ENCODE measurements at regions not wholly inside any gene's neighbourhood (a gene's known extent, or its start where the extent isn't known, plus 50 kb on each side); places are given as distances from the start of the nearest gene placed in this dataset.
"Not testable (repeated sequence)": the region's sequence is repeated elsewhere in the genome, so short reads cannot be mapped to it uniquely, and the experiment has no call there.

GRCh38 chr13:63741029-63741813 lies 2325.6 kb upstream of the PCDH20 start:
- H3K27me3 ChIP-seq (ENCODE audit: insufficient read depth, low read length) = no peaks in the 10 kb centered on the region
- H3K27ac ChIP-seq (ENCODE audit: low read depth, low read length) = no peak overlapping the region

GRCh38 chr13:63739112-63739735 lies 2323.6 kb upstream of the PCDH20 start:
- not testable (repeated sequence) for H3K27ac ChIP-seq (ENCODE audit: low read depth, low read length); H3K4me3 ChIP-seq (ENCODE audit: low read depth, low read length); H2AFZ ChIP-seq (ENCODE audit: low read length, unreplicated experiment)

More at GRCh38 chr13:63741029-63741813, 2325.6 kb upstream of the PCDH20 start:
- Histone ChIP-seq H3K4me3 (ENCODE audit: low read depth, low read length) (no peak overlapping the region), H3K36me3 (ENCODE audit: insufficient read depth, low read length) (no peaks in the 10 kb centered on the region), H2AFZ (ENCODE audit: low read length, unreplicated experiment) (no peak overlapping the region), H3K4me1 (ENCODE audit: control insufficient read depth, insufficient read depth, low read length, unreplicated experiment) (no peaks in the 10 kb centered on the region), H3K79me2 (ENCODE audit: control insufficient read depth, insufficient read depth, low read length, unreplicated experiment) (no peaks in the 10 kb centered on the region)

GRCh38 chr13:63737418-63737817 lies 2321.8 kb upstream of the PCDH20 start:
- no peak overlapping the region for H3K4me3 ChIP-seq (ENCODE audit: low read depth, low read length)
- H3K36me3 ChIP-seq (ENCODE audit: insufficient read depth, low read length) = no peaks in the 10 kb centered on the region
- no peak overlapping the region for H3K27ac ChIP-seq (ENCODE audit: low read depth, low read length)
- H2AFZ ChIP-seq (ENCODE audit: low read length, unreplicated experiment) = no peak overlapping the region
- H3K79me2 ChIP-seq (ENCODE audit: control insufficient read depth, insufficient read depth, low read length, unreplicated experiment) = no peaks in the 10 kb centered on the region
- H3K4me1 ChIP-seq (ENCODE audit: control insufficient read depth, insufficient read depth, low read length, unreplicated experiment) = no peaks in the 10 kb centered on the region
- no peaks in the 10 kb centered on the region for H3K27me3 ChIP-seq (ENCODE audit: insufficient read depth, low read length)

More at GRCh38 chr13:63739112-63739735, 2323.6 kb upstream of the PCDH20 start:
- not testable (repeated sequence) for H3K79me2 ChIP-seq (ENCODE audit: control insufficient read depth, insufficient read depth, low read length, unreplicated experiment); H3K36me3 ChIP-seq (ENCODE audit: insufficient read depth, low read length); H3K27me3 ChIP-seq (ENCODE audit: insufficient read depth, low read length); H3K4me1 ChIP-seq (ENCODE audit: control insufficient read depth, insufficient read depth, low read length, unreplicated experiment)

GRCh38 chr13:63731896-63732295 lies 2316.2 kb upstream of the PCDH20 start:
- Histone ChIP-seq H3K4me1 (ENCODE audit: control insufficient read depth, insufficient read depth, low read length, unreplicated experiment) (peaks cover 4% of the 10 kb centered on the region), H3K79me2 (ENCODE audit: control insufficient read depth, insufficient read depth, low read length, unreplicated experiment) (no peaks in the 10 kb centered on the region), H3K4me3 (ENCODE audit: low read depth, low read length) (no peak overlapping the region), H3K27ac (ENCODE audit: low read depth, low read length) (no peak overlapping the region), H2AFZ (ENCODE audit: low read length, unreplicated experiment) (no peak overlapping the region), H3K27me3 (ENCODE audit: insufficient read depth, low read length) (no peaks in the 10 kb centered on the region), H3K36me3 (ENCODE audit: insufficient read depth, low read length) (no peaks in the 10 kb centered on the region)

GRCh38 chr13:63712159-63712558 lies 2296.5 kb upstream of the PCDH20 start:
- not testable (repeated sequence) for H3K27me3 ChIP-seq (ENCODE audit: insufficient read depth, low read length); H3K4me3 ChIP-seq (ENCODE audit: low read depth, low read length); H3K79me2 ChIP-seq (ENCODE audit: control insufficient read depth, insufficient read depth, low read length, unreplicated experiment); H3K27ac ChIP-seq (ENCODE audit: low read depth, low read length); H3K36me3 ChIP-seq (ENCODE audit: insufficient read depth, low read length); H3K4me1 ChIP-seq (ENCODE audit: control insufficient read depth, insufficient read depth, low read length, unreplicated experiment); H2AFZ ChIP-seq (ENCODE audit: low read length, unreplicated experiment)

- Histone ChIP-seq H3K27me3 (ENCODE audit: insufficient read depth, low read length) (no peaks in the 10 kb centered on the region), H3K79me2 (ENCODE audit: control insufficient read depth, insufficient read depth, low read length, unreplicated experiment) (no peaks in the 10 kb centered on the region), H3K36me3 (ENCODE audit: insufficient read depth, low read length) (no peaks in the 10 kb centered on the region), H3K4me1 (ENCODE audit: control insufficient read depth, insufficient read depth, low read length, unreplicated experiment) (no peaks in the 10 kb centered on the region), H3K4me3 (ENCODE audit: low read depth, low read length) (no peak overlapping the region), H2AFZ (ENCODE audit: low read length, unreplicated experiment) (no peak overlapping the region), H3K27ac (ENCODE audit: low read depth, low read length) (no peak overlapping the region)
Observed at GRCh38 chr13:63706751-63707150, 2291.1 kb upstream of the PCDH20 start.

GRCh38 chr13:63704521-63704920 lies 2288.9 kb upstream of the PCDH20 start:
- Histone ChIP-seq H3K4me1 (ENCODE audit: control insufficient read depth, insufficient read depth, low read length, unreplicated experiment) (no peaks in the 10 kb centered on the region), H3K79me2 (ENCODE audit: control insufficient read depth, insufficient read depth, low read length, unreplicated experiment) (no peaks in the 10 kb centered on the region), H3K4me3 (ENCODE audit: low read depth, low read length) (no peak overlapping the region), H3K36me3 (ENCODE audit: insufficient read depth, low read length) (no peaks in the 10 kb centered on the region), H3K27ac (ENCODE audit: low read depth, low read length) (no peak overlapping the region), H3K27me3 (ENCODE audit: insufficient read depth, low read length) (no peaks in the 10 kb centered on the region), H2AFZ (ENCODE audit: low read length, unreplicated experiment) (no peak overlapping the region)

GRCh38 chr13:63700350-63700749 lies 2284.7 kb upstream of the PCDH20 start:
- H3K4me3 ChIP-seq (ENCODE audit: low read depth, low read length) = no peak overlapping the region
- no peak overlapping the region for H2AFZ ChIP-seq (ENCODE audit: low read length, unreplicated experiment)
- no peaks in the 10 kb centered on the region for H3K27me3 ChIP-seq (ENCODE audit: insufficient read depth, low read length)
- H3K79me2 ChIP-seq (ENCODE audit: control insufficient read depth, insufficient read depth, low read length, unreplicated experiment) = no peaks in the 10 kb centered on the region
- no peak overlapping the region for H3K27ac ChIP-seq (ENCODE audit: low read depth, low read length)
- peaks cover 9% of the 10 kb centered on the region for H3K4me1 ChIP-seq (ENCODE audit: control insufficient read depth, insufficient read depth, low read length, unreplicated experiment)
- no peaks in the 10 kb centered on the region for H3K36me3 ChIP-seq (ENCODE audit: insufficient read depth, low read length)

- Histone ChIP-seq H3K36me3 (ENCODE audit: insufficient read depth, low read length) (no peaks in the 10 kb centered on the region), H2AFZ (ENCODE audit: low read length, unreplicated experiment) (no peak overlapping the region), H3K79me2 (ENCODE audit: control insufficient read depth, insufficient read depth, low read length, unreplicated experiment) (no peaks in the 10 kb centered on the region), H3K27me3 (ENCODE audit: insufficient read depth, low read length) (no peaks in the 10 kb centered on the region), H3K4me3 (ENCODE audit: low read depth, low read length) (no peak overlapping the region), H3K4me1 (ENCODE audit: control insufficient read depth, insufficient read depth, low read length, unreplicated experiment) (peaks cover 9% of the 10 kb centered on the region), H3K27ac (ENCODE audit: low read depth, low read length) (no peak overlapping the region)
Observed at GRCh38 chr13:63699948-63700347, 2284.3 kb upstream of the PCDH20 start.

GRCh38 chr13:63696055-63696454 lies 2280.4 kb upstream of the PCDH20 start:
- H3K79me2 ChIP-seq (ENCODE audit: control insufficient read depth, insufficient read depth, low read length, unreplicated experiment) = no peaks in the 10 kb centered on the region
- no peak overlapping the region for H3K27ac ChIP-seq (ENCODE audit: low read depth, low read length)
- H3K36me3 ChIP-seq (ENCODE audit: insufficient read depth, low read length) = no peaks in the 10 kb centered on the region
- H3K4me1 ChIP-seq (ENCODE audit: control insufficient read depth, insufficient read depth, low read length, unreplicated experiment) = peaks cover 9% of the 10 kb centered on the region
- no peak overlapping the region for H2AFZ ChIP-seq (ENCODE audit: low read length, unreplicated experiment)
- H3K27me3 ChIP-seq (ENCODE audit: insufficient read depth, low read length) = no peaks in the 10 kb centered on the region
- H3K4me3 ChIP-seq (ENCODE audit: low read depth, low read length) = no peak overlapping the region

- no peak overlapping the region for H2AFZ ChIP-seq (ENCODE audit: low read length, unreplicated experiment)
- no peaks in the 10 kb centered on the region for H3K27me3 ChIP-seq (ENCODE audit: insufficient read depth, low read length)
- no peak overlapping the region for H3K27ac ChIP-seq (ENCODE audit: low read depth, low read length)
- H3K79me2 ChIP-seq (ENCODE audit: control insufficient read depth, insufficient read depth, low read length, unreplicated experiment) = no peaks in the 10 kb centered on the region
- H3K4me3 ChIP-seq (ENCODE audit: low read depth, low read length) = no peak overlapping the region
- no peaks in the 10 kb centered on the region for H3K36me3 ChIP-seq (ENCODE audit: insufficient read depth, low read length)
- H3K4me1 ChIP-seq (ENCODE audit: control insufficient read depth, insufficient read depth, low read length, unreplicated experiment) = peaks cover 11% of the 10 kb centered on the region
Observed at GRCh38 chr13:63693696-63694095, 2278.0 kb upstream of the PCDH20 start.

Data from ACC112 (cell line).